Thyroid gland (tissue), 4 donors: ENCODE measurements at regions not wholly inside any gene's neighbourhood (a gene's known extent, or its start where the extent isn't known, plus 50 kb on each side); places are given as distances from the start of the nearest gene placed in this dataset.
"Not testable (repeated sequence)": the region's sequence is repeated elsewhere in the genome, so short reads cannot be mapped to it uniquely, and the experiment has no call there.

Source experiments
- DNase-seq, 2 donors: peaks; one replicate each; pipeline ENCODE4 v3.0.0-alpha.2; 2019
- H3K27ac ChIP-seq, 3 donors: fragments of 200-600 bp; sonication (generic); 1 replicate in 2 of 3; 2 replicates in 1 of 3; pipeline ENCODE4 v1.5.1; 2016 to 2019; ENCODE audit warnings: mild to moderate bottlenecking in 1 of 3, moderate library complexity in 1 of 3
- H3K27me3 ChIP-seq: fragments of 200-600 bp; sonication (generic); one replicate; pipeline ENCODE4 v1.5.1; 2019
- H3K36me3 ChIP-seq, 2 donors: fragments of 200-600 bp; sonication (generic); one replicate each; pipeline ENCODE4 v1.5.1; 2016 to 2019
- H3K4me1 ChIP-seq, 2 donors: fragments of 200-600 bp; sonication (generic); one replicate each; pipeline ENCODE4 v1.5.1; 2017 to 2019
- H3K4me3 ChIP-seq, 3 donors: fragments of 200-600 bp; sonication (generic); replicated peaks in 1 of 3; 1 replicate in 2 of 3; 2 replicates in 1 of 3; pipeline ENCODE4 v1.5.1; 2016; ENCODE audit warnings: mild to moderate bottlenecking in 1 of 3
- H3K9me3 ChIP-seq: fragments of 200-600 bp; sonication (generic); one replicate; pipeline ENCODE4 v1.5.1; 2017
- POLR2A ChIP-seq, 2 donors: fragments of 450-650 bp; IDR thresholded peaks; one replicate each; pipeline ENCODE4 v1.6.1; 2017; ENCODE audit warnings: antibody characterized with exemption in 2 of 2, mild to moderate bottlenecking in 2 of 2, moderate library complexity in 1 of 2
- WGBS, 2 donors: methylation state at CpG; one replicate each; pipeline ENCODE4 v1.1.5; 2017; 5-methylcytosine and 5-hydroxymethylcytosine counted together
- intact Hi-C: fragments of 100-400 bp; cut with DNase I; formaldehyde crosslinking; loops from one replicate; pipeline ENCODE4 v1.15.1; 2023
- TF ChIP-seq, protein P1 (sequence below), 6 experiments: fragments of 200-600 bp in 3 of 6; fragments of 450-650 bp in 3 of 6; sonication (generic) in 3 of 6; IDR thresholded peaks; one replicate each; pipeline ENCODE4 v1.5.1; 2016 to 2019; ENCODE audit warnings: antibody characterized with exemption in 6 of 6, mild to moderate bottlenecking in 2 of 6, inconsistent platforms in 1 of 6, moderate library complexity in 1 of 6

DNA sequence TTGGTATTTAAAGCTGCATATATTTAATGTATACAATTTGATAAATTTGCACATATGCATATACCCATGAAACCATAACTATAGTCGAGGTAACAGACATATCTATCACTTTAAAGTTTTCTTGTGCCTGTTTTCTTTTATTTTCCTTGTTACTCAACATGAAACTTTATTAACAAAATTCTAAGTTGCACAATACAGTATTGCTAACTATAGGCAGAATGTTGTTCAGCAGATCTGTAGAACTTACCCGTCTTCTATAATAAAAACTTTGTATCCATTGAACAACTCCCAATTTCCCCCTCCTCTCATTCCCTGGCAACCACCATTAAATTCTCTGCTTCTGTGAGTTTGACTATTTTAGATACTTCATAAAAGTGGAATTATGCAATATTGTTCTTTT lies 404.6 kb upstream of the KCND2 start:
- H3K4me1 ChIP-seq, result no peaks in the 10 kb centered on the region
- 84% methylated on average over 2 of the region's 2 CpGs for whole genome bisulfite sequencing, 2 donors
- no peaks in the 10 kb centered on the region for H3K27me3 ChIP-seq
- H3K27ac ChIP-seq, result no peak overlapping the region
- intact Hi-C loops, result no loop called here
- no peaks in the 10 kb centered on the region for H3K9me3 ChIP-seq
- TF ChIP-seq POLR2A (IDR thresholded peaks at IDR 0.05), result no peak
- TF ChIP-seq, protein P1, sequence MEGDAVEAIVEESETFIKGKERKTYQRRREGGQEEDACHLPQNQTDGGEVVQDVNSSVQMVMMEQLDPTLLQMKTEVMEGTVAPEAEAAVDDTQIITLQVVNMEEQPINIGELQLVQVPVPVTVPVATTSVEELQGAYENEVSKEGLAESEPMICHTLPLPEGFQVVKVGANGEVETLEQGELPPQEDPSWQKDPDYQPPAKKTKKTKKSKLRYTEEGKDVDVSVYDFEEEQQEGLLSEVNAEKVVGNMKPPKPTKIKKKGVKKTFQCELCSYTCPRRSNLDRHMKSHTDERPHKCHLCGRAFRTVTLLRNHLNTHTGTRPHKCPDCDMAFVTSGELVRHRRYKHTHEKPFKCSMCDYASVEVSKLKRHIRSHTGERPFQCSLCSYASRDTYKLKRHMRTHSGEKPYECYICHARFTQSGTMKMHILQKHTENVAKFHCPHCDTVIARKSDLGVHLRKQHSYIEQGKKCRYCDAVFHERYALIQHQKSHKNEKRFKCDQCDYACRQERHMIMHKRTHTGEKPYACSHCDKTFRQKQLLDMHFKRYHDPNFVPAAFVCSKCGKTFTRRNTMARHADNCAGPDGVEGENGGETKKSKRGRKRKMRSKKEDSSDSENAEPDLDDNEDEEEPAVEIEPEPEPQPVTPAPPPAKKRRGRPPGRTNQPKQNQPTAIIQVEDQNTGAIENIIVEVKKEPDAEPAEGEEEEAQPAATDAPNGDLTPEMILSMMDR (IDR thresholded peaks at IDR 0.05), result no peak
- no peak overlapping the region for H3K4me3 ChIP-seq
- no peak for DNase-seq
- no peaks in the 10 kb centered on the region for H3K36me3 ChIP-seq

DNA sequence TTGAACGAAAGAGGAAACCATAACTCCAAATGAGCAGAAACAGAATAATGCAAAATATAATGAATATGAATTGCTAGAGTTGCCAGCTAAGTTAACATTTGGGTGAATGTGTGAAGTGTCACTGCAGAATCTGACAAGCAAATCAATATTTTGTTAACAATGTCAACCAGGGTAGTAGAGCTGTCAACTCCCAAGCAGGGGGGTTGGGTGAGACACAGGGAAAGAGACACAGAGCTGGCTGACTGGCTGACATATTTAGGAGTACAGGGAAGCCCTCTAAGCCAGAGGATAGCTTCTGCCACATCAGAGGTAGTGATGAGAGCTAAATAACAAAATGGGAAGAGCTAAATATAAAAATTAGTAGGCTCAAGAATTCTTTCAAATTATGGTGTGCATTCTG lies 393.1 kb upstream of the KCND2 start:
- H3K9me3 ChIP-seq, result no peaks in the 10 kb centered on the region
- intact Hi-C loops, result no loop called here
- no peak overlapping the region for H3K4me3 ChIP-seq
- no peak for DNase-seq
- H3K4me1 ChIP-seq, result no peaks in the 10 kb centered on the region
- 85 to 86% methylated on average over 1 of the region's 1 CpG for WGBS, 2 donors
- no peak overlapping the region for H3K27ac ChIP-seq
- H3K36me3 ChIP-seq, result no peaks in the 10 kb centered on the region
- TF ChIP-seq, protein P1 (IDR thresholded peaks at IDR 0.05), result no peak
- H3K27me3 ChIP-seq, result no peaks in the 10 kb centered on the region

DNA sequence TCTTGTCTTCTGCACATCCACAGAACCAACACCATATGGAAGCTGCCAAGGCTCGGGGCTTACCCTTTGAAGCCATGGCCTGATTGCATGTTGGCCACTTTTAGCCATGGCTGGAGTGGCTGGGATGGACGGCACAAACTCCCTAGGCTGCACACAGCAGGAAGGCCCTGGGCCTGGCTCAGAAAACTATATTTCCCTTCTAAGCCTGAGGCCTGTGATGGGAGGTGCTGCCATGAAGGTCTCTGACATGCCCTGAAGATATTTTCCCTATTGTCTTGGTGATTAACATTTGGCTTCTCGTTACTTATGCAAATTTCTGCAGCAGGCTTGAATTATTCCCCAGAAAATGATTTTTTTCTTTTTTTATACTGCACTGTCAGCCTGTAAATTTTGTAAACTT lies 387.0 kb upstream of the KCND2 start:
- Histone ChIP-seq H3K36me3 (no peaks in the 10 kb centered on the region), H3K4me3 (no peak overlapping the region), H3K27me3 (no peaks in the 10 kb centered on the region), H3K27ac (no peak overlapping the region), H3K9me3 (no peaks in the 10 kb centered on the region), H3K4me1 (no peaks in the 10 kb centered on the region)
- TF ChIP-seq, protein P1 (IDR thresholded peaks at IDR 0.05), result no peak
- no peak for TF ChIP-seq POLR2A (IDR thresholded peaks at IDR 0.05)
- intact Hi-C loops, result no loop called here
- 87 to 89% methylated on average over 3 of the region's 3 CpGs for WGBS, 2 donors
- no peak for DNase-seq

DNA sequence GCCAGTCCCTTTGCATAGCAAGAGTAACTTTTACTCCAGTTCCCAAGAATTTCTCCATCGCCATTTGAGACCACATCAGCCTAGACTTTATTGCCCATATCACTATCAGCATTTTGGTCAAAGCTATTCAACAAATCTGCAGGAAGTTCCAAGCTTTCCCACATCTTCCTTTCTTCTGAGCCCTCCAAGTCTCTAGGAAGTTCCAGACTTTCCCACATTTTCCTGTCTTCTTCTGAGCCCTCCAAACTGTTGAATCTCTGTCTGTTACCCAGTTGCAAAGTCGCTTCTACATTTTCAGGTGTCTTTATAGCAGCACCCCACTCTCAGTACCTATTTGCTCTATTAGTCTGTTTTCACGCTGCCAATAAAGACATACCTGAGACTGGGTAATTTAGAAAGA lies 386.4 kb upstream of the KCND2 start:
- H3K4me1 ChIP-seq, H3K36me3 ChIP-seq, intact Hi-C loops, DNase-seq, H3K27me3 ChIP-seq, H3K27ac ChIP-seq, H3K4me3 ChIP-seq, H3K9me3 ChIP-seq: not testable (repeated sequence)
- WGBS, 2 donors, result 87 to 88% methylated on average over 3 of the region's 3 CpGs

DNA sequence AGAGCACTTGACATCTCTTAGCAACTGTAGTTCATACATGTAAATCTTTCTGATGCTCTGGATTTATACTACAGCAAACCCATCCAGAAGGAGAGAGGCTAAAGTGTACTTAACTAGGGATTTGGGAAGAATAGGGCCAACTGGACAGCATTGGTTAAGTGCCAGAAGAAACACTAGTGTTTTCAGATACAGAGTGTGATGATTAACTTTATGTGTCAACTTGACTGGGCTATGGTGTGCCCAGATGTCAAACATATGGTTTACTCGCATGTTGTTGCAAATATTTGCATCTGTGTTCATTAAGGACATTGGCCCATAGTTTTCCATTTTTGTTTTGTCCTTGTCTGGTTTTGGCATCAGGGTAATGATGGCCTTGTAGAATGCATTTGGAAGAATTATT lies 384.7 kb upstream of the KCND2 start:
- DNase-seq, result no peak
- Histone ChIP-seq H3K4me3 (no peak overlapping the region), H3K9me3 (no peaks in the 10 kb centered on the region), H3K36me3 (no peaks in the 10 kb centered on the region), H3K4me1 (no peaks in the 10 kb centered on the region), H3K27me3 (no peaks in the 10 kb centered on the region), H3K27ac (no peak overlapping the region)
- TF ChIP-seq, protein P1 (IDR thresholded peaks at IDR 0.05), result no peak
- no peak for TF ChIP-seq POLR2A (IDR thresholded peaks at IDR 0.05)
- WGBS, 2 donors, result 90% methylated on average over 1 of the region's 1 CpG
- intact Hi-C loops, result no loop called here

DNA sequence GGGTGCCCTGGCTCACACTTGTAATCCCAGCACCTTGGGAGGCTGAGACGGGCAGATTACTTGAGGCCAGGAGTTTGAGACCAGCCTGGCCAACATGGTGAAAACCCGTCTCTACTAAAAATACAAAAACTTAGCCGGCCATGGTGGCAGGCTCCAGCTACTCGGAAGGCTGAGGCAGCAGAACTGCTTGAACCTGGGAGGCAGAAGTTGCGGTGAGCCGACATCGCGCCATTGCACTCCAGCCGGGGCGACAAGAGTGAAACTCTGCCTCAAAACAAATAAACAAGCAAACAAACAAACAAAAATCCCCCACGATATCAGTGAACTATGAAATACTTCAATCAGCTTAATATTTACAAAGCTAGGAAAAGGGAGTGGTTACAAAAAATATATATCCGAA lies 382.3 kb upstream of the KCND2 start:
- intact Hi-C loops, result no loop called here
- no peak for DNase-seq
- H3K36me3 ChIP-seq, result no peaks in the 10 kb centered on the region
- TF ChIP-seq, protein P1 (IDR thresholded peaks at IDR 0.05), result no peak
- no peak for TF ChIP-seq POLR2A (IDR thresholded peaks at IDR 0.05)
- no peak overlapping the region for H3K4me3 ChIP-seq
- H3K9me3 ChIP-seq, result no peaks in the 10 kb centered on the region
- no peak overlapping the region for H3K27ac ChIP-seq
- H3K4me1 ChIP-seq, result no peaks in the 10 kb centered on the region
- no peaks in the 10 kb centered on the region for H3K27me3 ChIP-seq
- WGBS, 2 donors, result 94 to 95% methylated on average over 12 of the region's 12 CpGs
